Astrocyte (in vitro differentiated cells and primary cell): ENCODE measurements at regions not wholly inside any gene's neighbourhood (a gene's known extent, or its start where the extent isn't known, plus 50 kb on each side); places are given as distances from the start of the nearest gene placed in this dataset.

ENCODE experiments used
- DNase-seq: peaks from one replicate; pipeline ENCODE4 v3.0.0-alpha.2; 2010; ENCODE audit warnings: low read depth
- FAIRE-seq: peaks from 2 replicates; lab custom pipeline; 2011; peaks lifted over from hg19 to GRCh38; lab: Jason Lieb, UNC
- H2AFZ ChIP-seq: 2 replicates; pipeline ENCODE4 v1.6.0; 2012; ENCODE audit warnings: low read depth, low read length, inconsistent platforms
- H3K27ac ChIP-seq: 2 replicates; pipeline ENCODE4 v1.5.1; 2011; ENCODE audit warnings: low read depth, low read length, inconsistent platforms
- H3K27me3 ChIP-seq: 2 replicates; pipeline ENCODE4 v1.6.0; 2011; ENCODE audit warnings: low read length, inconsistent platforms; ENCODE audit not compliant: insufficient read depth
- H3K36me3 ChIP-seq: 2 replicates; pipeline ENCODE4 v1.5.1; 2011; ENCODE audit warnings: low read length, inconsistent platforms; ENCODE audit not compliant: insufficient read depth
- H3K4me1 ChIP-seq: 2 replicates; pipeline ENCODE4 v1.5.1; 2011; ENCODE audit warnings: low read length, inconsistent platforms; ENCODE audit not compliant: insufficient read depth
- H3K4me2 ChIP-seq: 2 replicates; pipeline ENCODE4 v1.6.0; 2012; ENCODE audit warnings: low read length, inconsistent platforms
- H3K4me3 ChIP-seq: 2 replicates; pipeline ENCODE4 v1.5.1; 2011; ENCODE audit warnings: low read depth, mild to moderate bottlenecking, low read length, inconsistent platforms; ENCODE audit not compliant: insufficient read depth
- H3K79me2 ChIP-seq: 2 replicates; pipeline ENCODE4 v1.6.0; 2012; ENCODE audit warnings: mild to moderate bottlenecking, low read length, inconsistent platforms; ENCODE audit not compliant: insufficient read depth
- H3K9ac ChIP-seq: 2 replicates; pipeline ENCODE4 v1.6.0; 2012; ENCODE audit warnings: mild to moderate bottlenecking, low read length, inconsistent platforms
- H3K9me3 ChIP-seq: 2 replicates; pipeline ENCODE4 v1.5.1; 2012; ENCODE audit warnings: low read depth, mild to moderate bottlenecking, low read length, inconsistent platforms; ENCODE audit not compliant: insufficient read depth
- H4K20me1 ChIP-seq: 2 replicates; pipeline ENCODE4 v1.6.0; 2012; ENCODE audit warnings: low read length, inconsistent platforms; ENCODE audit not compliant: insufficient read depth
- H3K27ac Mint-ChIP-seq: one replicate; pipeline ENCODE4 v1.8.0; 2021; ENCODE audit warnings: mild to moderate bottlenecking, mixed read lengths; ENCODE audit not compliant: unreplicated experiment
- H3K27me3 Mint-ChIP-seq: one replicate; pipeline ENCODE4 v1.8.0; 2021; ENCODE audit warnings: low read depth, mixed read lengths; ENCODE audit not compliant: unreplicated experiment
- H3K36me3 Mint-ChIP-seq: one replicate; pipeline ENCODE4 v1.8.0; 2021; ENCODE audit warnings: low read depth, mixed read lengths; ENCODE audit not compliant: unreplicated experiment
- H3K4me1 Mint-ChIP-seq: one replicate; pipeline ENCODE4 v1.8.0; 2021; ENCODE audit warnings: low read depth, mixed read lengths; ENCODE audit not compliant: unreplicated experiment
- H3K4me3 Mint-ChIP-seq: one replicate; pipeline ENCODE4 v1.8.0; 2021; ENCODE audit warnings: mild to moderate bottlenecking, moderate library complexity, mixed read lengths; ENCODE audit not compliant: unreplicated experiment
- H3K9me3 Mint-ChIP-seq: one replicate; pipeline ENCODE4 v1.8.0; 2021; ENCODE audit warnings: mild to moderate bottlenecking, mixed read lengths; ENCODE audit not compliant: unreplicated experiment
- EZH2 ChIP-seq: IDR thresholded peaks from 2 replicates; pipeline ENCODE4 v1.6.1; 2012; ENCODE audit warnings: mild to moderate bottlenecking, low read length, inconsistent platforms; ENCODE audit not compliant: insufficient read depth
- TF ChIP-seq, protein P1 (sequence below): IDR thresholded peaks from 2 replicates; pipeline ENCODE4 v1.5.1; 2011; ENCODE audit warnings: low read depth, mild to moderate bottlenecking, inconsistent platforms, low read length, moderate library complexity; ENCODE audit not compliant: insufficient read depth

DNA sequence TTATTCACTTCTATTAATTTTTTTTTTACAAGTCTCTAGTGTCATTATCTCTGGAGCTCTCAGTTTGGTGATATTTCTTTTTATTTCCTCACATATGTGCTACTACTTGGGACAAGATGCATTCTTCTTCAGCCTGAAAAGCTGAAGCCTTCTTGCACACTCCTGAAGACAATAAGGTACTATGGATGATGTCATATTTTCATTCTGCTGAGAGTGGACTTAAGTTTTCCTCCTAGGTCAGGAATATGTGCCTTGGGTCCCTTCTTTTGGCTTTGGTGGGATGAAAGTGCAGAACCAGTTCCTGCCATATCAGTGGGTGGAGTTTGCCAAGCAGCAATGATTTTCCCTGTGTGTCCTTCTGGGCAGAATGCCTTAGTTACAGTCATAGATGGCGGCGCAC lies 188.7 kb upstream of the EYA4 start:
- no peaks in the 10 kb centered on the region for H3K9me3 ChIP-seq
- Mint-ChIP-seq H3K36me3 (no peaks in the 10 kb centered on the region), H3K27me3 (no peaks in the 10 kb centered on the region), H3K4me3 (no peak overlapping the region), H3K27ac (no peak overlapping the region), H3K9me3 (no peaks in the 10 kb centered on the region), H3K4me1 (no peaks in the 10 kb centered on the region)
- H3K9ac ChIP-seq: no peak overlapping the region
- no peak for FAIRE-seq
- H4K20me1 ChIP-seq: no peaks in the 10 kb centered on the region
- TF ChIP-seq, protein P1, sequence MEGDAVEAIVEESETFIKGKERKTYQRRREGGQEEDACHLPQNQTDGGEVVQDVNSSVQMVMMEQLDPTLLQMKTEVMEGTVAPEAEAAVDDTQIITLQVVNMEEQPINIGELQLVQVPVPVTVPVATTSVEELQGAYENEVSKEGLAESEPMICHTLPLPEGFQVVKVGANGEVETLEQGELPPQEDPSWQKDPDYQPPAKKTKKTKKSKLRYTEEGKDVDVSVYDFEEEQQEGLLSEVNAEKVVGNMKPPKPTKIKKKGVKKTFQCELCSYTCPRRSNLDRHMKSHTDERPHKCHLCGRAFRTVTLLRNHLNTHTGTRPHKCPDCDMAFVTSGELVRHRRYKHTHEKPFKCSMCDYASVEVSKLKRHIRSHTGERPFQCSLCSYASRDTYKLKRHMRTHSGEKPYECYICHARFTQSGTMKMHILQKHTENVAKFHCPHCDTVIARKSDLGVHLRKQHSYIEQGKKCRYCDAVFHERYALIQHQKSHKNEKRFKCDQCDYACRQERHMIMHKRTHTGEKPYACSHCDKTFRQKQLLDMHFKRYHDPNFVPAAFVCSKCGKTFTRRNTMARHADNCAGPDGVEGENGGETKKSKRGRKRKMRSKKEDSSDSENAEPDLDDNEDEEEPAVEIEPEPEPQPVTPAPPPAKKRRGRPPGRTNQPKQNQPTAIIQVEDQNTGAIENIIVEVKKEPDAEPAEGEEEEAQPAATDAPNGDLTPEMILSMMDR: no peak
- no peak for TF ChIP-seq EZH2
- no peaks in the 10 kb centered on the region for H3K79me2 ChIP-seq
- no peaks in the 10 kb centered on the region for H3K4me1 ChIP-seq
- H3K36me3 ChIP-seq: no peaks in the 10 kb centered on the region
- no peak for DNase-seq
- no peak overlapping the region for H3K4me2 ChIP-seq
- no peaks in the 10 kb centered on the region for H3K27me3 ChIP-seq
- no peak overlapping the region for H3K4me3 ChIP-seq
- no peak overlapping the region for H3K27ac ChIP-seq
- H2AFZ ChIP-seq: no peak overlapping the region

DNA sequence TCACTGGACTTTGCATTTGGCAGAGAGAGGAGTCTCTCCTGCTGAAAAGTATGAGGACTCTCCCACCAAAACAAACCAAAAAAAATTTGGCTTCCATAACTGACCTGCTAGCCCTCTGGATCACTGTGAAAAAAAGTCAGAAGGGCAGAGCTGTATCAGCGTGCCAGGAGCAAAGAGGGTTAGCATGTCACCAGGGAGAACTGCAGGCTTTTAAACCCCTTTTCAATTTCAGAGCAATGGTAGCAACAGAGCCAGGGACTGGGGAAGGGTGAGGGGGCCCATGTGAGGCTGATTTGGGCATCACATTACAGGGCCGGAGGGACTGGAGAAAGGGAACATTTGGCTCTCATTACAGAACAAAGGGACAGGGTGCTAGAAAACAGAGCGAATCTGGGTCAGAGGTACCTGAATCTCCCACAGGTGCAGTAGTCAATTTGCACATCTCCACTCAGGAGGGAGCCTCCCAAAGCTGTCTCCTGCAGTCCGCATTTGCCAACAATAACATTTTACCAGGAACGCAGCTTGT lies 185.7 kb upstream of the EYA4 start:
- H3K9me3 ChIP-seq: no peaks in the 10 kb centered on the region
- H3K36me3 ChIP-seq: no peaks in the 10 kb centered on the region
- no peak for TF ChIP-seq EZH2
- TF ChIP-seq, protein P1: no peak
- no peaks in the 10 kb centered on the region for H3K4me1 ChIP-seq
- Mint-ChIP-seq H3K27ac (no peak overlapping the region), H3K9me3 (no peaks in the 10 kb centered on the region), H3K4me3 (no peak overlapping the region), H3K4me1 (no peaks in the 10 kb centered on the region), H3K27me3 (no peaks in the 10 kb centered on the region), H3K36me3 (no peaks in the 10 kb centered on the region)
- FAIRE-seq: no peak
- H3K4me2 ChIP-seq: no peak overlapping the region
- H2AFZ ChIP-seq: no peak overlapping the region
- no peak for DNase-seq
- no peak overlapping the region for H3K9ac ChIP-seq
- no peaks in the 10 kb centered on the region for H3K27me3 ChIP-seq
- H3K79me2 ChIP-seq: no peaks in the 10 kb centered on the region
- no peaks in the 10 kb centered on the region for H4K20me1 ChIP-seq
- no peak overlapping the region for H3K27ac ChIP-seq
- no peak overlapping the region for H3K4me3 ChIP-seq

DNA sequence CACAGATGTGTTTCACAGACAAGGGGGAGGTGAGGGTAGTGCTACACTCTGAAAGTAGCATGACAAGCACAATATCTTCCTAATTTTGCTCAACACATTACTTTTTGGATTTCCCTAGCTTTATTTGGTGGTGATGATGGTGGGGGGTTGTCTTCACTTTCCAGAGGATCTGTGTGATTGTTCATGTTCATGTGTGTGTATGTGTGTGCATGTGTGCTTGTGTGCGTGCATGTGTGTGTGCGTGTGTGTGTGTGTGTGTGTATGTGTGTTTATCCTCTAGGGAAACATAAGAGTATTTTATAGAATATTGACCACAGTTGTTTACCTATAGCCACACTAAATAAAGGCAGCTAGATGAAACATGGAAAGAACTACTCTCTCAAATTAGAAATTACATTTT lies 183.8 kb upstream of the EYA4 start:
- TF ChIP-seq, protein P1: no peak
- Mint-ChIP-seq H3K4me1 (no peaks in the 10 kb centered on the region), H3K27me3 (no peaks in the 10 kb centered on the region), H3K4me3 (no peak overlapping the region), H3K36me3 (no peaks in the 10 kb centered on the region), H3K27ac (no peak overlapping the region), H3K9me3 (no peaks in the 10 kb centered on the region)
- no peaks in the 10 kb centered on the region for H3K9me3 ChIP-seq
- no peaks in the 10 kb centered on the region for H4K20me1 ChIP-seq
- H2AFZ ChIP-seq: no peak overlapping the region
- H3K9ac ChIP-seq: no peak overlapping the region
- H3K4me1 ChIP-seq: no peaks in the 10 kb centered on the region
- no peaks in the 10 kb centered on the region for H3K27me3 ChIP-seq
- DNase-seq (no peak), FAIRE-seq (no peak)
- H3K4me3 ChIP-seq: no peak overlapping the region
- H3K79me2 ChIP-seq: no peaks in the 10 kb centered on the region
- H3K27ac ChIP-seq: no peak overlapping the region
- no peak overlapping the region for H3K4me2 ChIP-seq
- no peaks in the 10 kb centered on the region for H3K36me3 ChIP-seq
